Keratinocyte (primary cell): ENCODE measurements at regions not wholly inside any gene's neighbourhood (a gene's known extent, or its start where the extent isn't known, plus 50 kb on each side); places are given as distances from the start of the nearest gene placed in this dataset.
"Not testable (repeated sequence)": the region's sequence is repeated elsewhere in the genome, so short reads cannot be mapped to it uniquely, and the experiment has no call there.

Experiments used
- CTCF ChIP-seq, 3 experiments: IDR thresholded peaks in 1 of 3; conservative IDR thresholded peaks in 1 of 3; optimal IDR thresholded peaks in 1 of 3; 2 replicates in 2 of 3; 3 replicates in 1 of 3; pipeline versions ENCODE3 to v1.5.1; 2011; ENCODE audit warnings: low read length in 3 of 3, mild to moderate bottlenecking in 3 of 3, moderate library complexity in 2 of 3, control low read depth in 1 of 3, inconsistent platforms in 1 of 3; ENCODE audit not compliant: insufficient read depth in 2 of 3; ENCODE audit errors: extremely low read depth in 1 of 3
- EZH2 ChIP-seq: IDR thresholded peaks from one replicate; pipeline ENCODE4 v1.6.1; 2012; ENCODE audit warnings: inconsistent platforms, mild to moderate bottlenecking, low read length, moderate library complexity

- not testable (repeated sequence) for TF ChIP-seq CTCF (optimal IDR thresholded peaks at IDR 0.05 in 1 of 3, IDR thresholded peaks at IDR 0.05 in 1 of 3, conservative IDR thresholded peaks at IDR 0.05 in 1 of 3; ENCODE audit: extremely low read depth in 1 of 3, insufficient read depth in 2 of 3, low read length in 3 of 3); EZH2
Observed at GRCh38 chr15:44868100-44868499, 88.4 kb upstream of the TERB2 start.
